ENCODE measurements at regions not wholly inside any gene's neighbourhood (a gene's known extent, or its start where the extent isn't known, plus 50 kb on each side); places are given as distances from the start of the nearest gene placed in this dataset.
A peak's percentile ranks its signal among the peaks of the same experiment; 100 is the strongest.

DNA sequence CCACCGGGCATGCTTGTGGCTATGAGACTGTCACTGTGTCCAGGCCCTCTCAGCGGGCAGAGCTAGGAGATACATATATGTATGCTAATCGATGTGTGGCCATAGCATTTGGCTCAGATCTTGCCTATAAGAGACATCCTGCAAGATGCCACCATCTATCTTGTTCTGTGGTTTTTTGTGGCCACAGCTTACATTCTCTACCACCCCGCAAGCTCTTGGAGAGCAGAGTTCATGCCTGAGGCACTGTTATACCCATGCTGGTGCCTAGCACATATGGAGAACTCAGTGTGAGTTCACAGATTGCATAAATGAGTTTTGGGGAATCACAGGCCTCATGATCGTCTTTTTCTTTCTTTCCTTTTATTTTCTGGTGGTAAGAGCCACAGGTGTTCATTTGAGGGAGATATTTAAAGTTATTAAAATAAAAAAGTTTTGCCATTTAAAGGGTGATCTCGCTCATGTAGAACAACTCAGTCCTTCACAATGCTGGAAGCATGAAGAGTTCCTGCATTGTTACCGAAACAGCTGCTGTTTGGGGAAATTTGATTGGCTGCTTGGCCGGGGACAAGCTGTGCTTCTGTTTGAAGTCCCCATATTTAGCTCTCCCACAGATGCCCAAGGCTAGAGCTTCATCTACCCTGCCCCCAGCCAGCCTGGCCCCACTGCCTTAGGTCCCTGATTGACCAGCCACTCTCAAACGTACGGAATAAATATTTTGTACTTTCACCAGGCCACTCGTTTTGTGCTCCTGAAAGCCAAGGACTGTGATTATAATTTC, 169.2 kb upstream of the MAP1B start:
- ChIA-PET CTCF (no interaction called here), POLR2A (no interaction called here)
- no peaks in the 10 kb centered on the region for H3K9me3 ChIP-seq
- no peak overlapping the region for H3K27ac Mint-ChIP-seq (ENCODE audit: unreplicated experiment)
- H3K9me3 Mint-ChIP-seq (ENCODE audit: unreplicated experiment) = no peaks in the 10 kb centered on the region
- TF ChIP-seq CTCF (IDR thresholded peaks at IDR 0.05; ENCODE audit: insufficient read depth in 1 of 2, low read depth in 1 of 2, low read length in 1 of 2, severe bottlenecking in 1 of 2, unreplicated experiment in 1 of 2) = no peak
- peaks cover 4% of the 10 kb centered on the region for H3K4me1 ChIP-seq
- DNase-seq = no peak
- no peak overlapping the region for H3K4me3 Mint-ChIP-seq (ENCODE audit: unreplicated experiment)
- H3K27me3 Mint-ChIP-seq (ENCODE audit: insufficient read depth, unreplicated experiment) = peaks cover 4% of the 10 kb centered on the region
- no TSS peak for BruUV-seq (replicated peaks)
- H3K36me3 ChIP-seq (ENCODE audit: control insufficient read depth, insufficient read depth, low read length) = no peaks in the 10 kb centered on the region
- no peaks in the 10 kb centered on the region for H3K27me3 ChIP-seq (replicated peaks; ENCODE audit: control insufficient read depth, insufficient read depth, low read length)
- intact Hi-C loops (cut with micrococcal nuclease; ENCODE audit: unreplicated experiment) = no loop called here
- peaks cover 4% of the 10 kb centered on the region for H3K4me1 Mint-ChIP-seq (ENCODE audit: low read depth, unreplicated experiment)
- no peak overlapping the region for H3K4me3 ChIP-seq (ENCODE audit: low read depth, low read length)
- no peaks in the 10 kb centered on the region for H3K36me3 Mint-ChIP-seq (ENCODE audit: insufficient read depth, unreplicated experiment)

DNA sequence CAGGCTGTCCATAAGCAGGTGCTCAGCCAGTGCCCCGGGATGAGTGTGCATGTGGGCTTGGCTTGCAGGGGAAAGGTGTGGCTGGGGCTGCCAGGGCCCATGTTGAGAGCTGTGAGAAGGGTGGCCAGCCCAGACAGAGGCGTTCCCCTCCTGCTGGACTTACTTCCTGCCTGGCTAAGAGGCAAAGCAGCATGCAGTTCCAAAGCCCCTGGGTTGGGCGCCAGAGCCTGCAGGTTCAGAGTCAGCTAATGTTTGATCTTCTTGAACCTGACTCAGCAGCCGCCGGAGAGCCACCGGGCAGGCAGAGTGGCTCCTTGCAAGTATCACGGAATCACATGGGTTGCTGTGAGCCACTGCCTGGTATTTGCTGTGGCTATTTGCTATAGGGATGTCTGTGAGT, 168.4 kb upstream of the MAP1B start:
- H3K9me3 ChIP-seq = no peaks in the 10 kb centered on the region
- intact Hi-C loops (cut with micrococcal nuclease; ENCODE audit: unreplicated experiment) = no loop called here
- no peak overlapping the region for H3K4me3 ChIP-seq (ENCODE audit: low read depth, low read length)
- Mint-ChIP-seq H3K4me3 (ENCODE audit: unreplicated experiment) (no peak overlapping the region), H3K9me3 (ENCODE audit: unreplicated experiment) (no peaks in the 10 kb centered on the region), H3K27me3 (ENCODE audit: insufficient read depth, unreplicated experiment) (peaks cover 4% of the 10 kb centered on the region), H3K36me3 (ENCODE audit: insufficient read depth, unreplicated experiment) (no peaks in the 10 kb centered on the region), H3K4me1 (ENCODE audit: low read depth, unreplicated experiment) (no peaks in the 10 kb centered on the region), H3K27ac (ENCODE audit: unreplicated experiment) (no peak overlapping the region)
- POLR2A ChIA-PET = no interaction called here
- H3K4me1 ChIP-seq = no peaks in the 10 kb centered on the region
- H3K27me3 ChIP-seq (replicated peaks; ENCODE audit: control insufficient read depth, insufficient read depth, low read length) = no peaks in the 10 kb centered on the region
- no TSS peak for BruUV-seq (replicated peaks)
- no peaks in the 10 kb centered on the region for H3K36me3 ChIP-seq (ENCODE audit: control insufficient read depth, insufficient read depth, low read length)
- CTCF ChIA-PET = no interaction called here
- no peak for TF ChIP-seq CTCF (IDR thresholded peaks at IDR 0.05; ENCODE audit: insufficient read depth in 1 of 2, low read depth in 1 of 2, low read length in 1 of 2, severe bottlenecking in 1 of 2, unreplicated experiment in 1 of 2)
- DNase-seq = peak in 1 of 2 experiments; percentile 5

GRCh38 chr5:71939452-71940230, 167.6 kb upstream of the MAP1B start:
- ChIA-PET POLR2A (interaction anchor here (0.5 kb wide), 1 partner anchor 17 kb away, joined by 3 read pairs; no protein-coding TSS in a partner anchor), CTCF (no interaction called here)
- no peak for TF ChIP-seq CTCF (IDR thresholded peaks at IDR 0.05; ENCODE audit: insufficient read depth in 1 of 2, low read depth in 1 of 2, low read length in 1 of 2, severe bottlenecking in 1 of 2, unreplicated experiment in 1 of 2)
- no peaks in the 10 kb centered on the region for H3K9me3 Mint-ChIP-seq (ENCODE audit: unreplicated experiment)
- Histone ChIP-seq H3K36me3 (ENCODE audit: control insufficient read depth, insufficient read depth, low read length) (no peaks in the 10 kb centered on the region), H3K4me3 (ENCODE audit: low read depth, low read length) (no peak overlapping the region), H3K27me3 (replicated peaks; ENCODE audit: control insufficient read depth, insufficient read depth, low read length) (no peaks in the 10 kb centered on the region), H3K9me3 (no peaks in the 10 kb centered on the region), H3K4me1 (no peaks in the 10 kb centered on the region)
- no peak overlapping the region for H3K4me3 Mint-ChIP-seq (ENCODE audit: unreplicated experiment)
- no peaks in the 10 kb centered on the region for H3K4me1 Mint-ChIP-seq (ENCODE audit: low read depth, unreplicated experiment)
- no TSS peak for BruUV-seq (replicated peaks)
- DNase-seq = no peak
- H3K36me3 Mint-ChIP-seq (ENCODE audit: insufficient read depth, unreplicated experiment) = no peaks in the 10 kb centered on the region
- peaks cover 4% of the 10 kb centered on the region for H3K27me3 Mint-ChIP-seq (ENCODE audit: insufficient read depth, unreplicated experiment)
- intact Hi-C loops (cut with micrococcal nuclease; ENCODE audit: unreplicated experiment) = no loop called here
- no peak overlapping the region for H3K27ac Mint-ChIP-seq (ENCODE audit: unreplicated experiment)
